ENCODE measurements at regions not wholly inside any gene's neighbourhood (a gene's known extent, or its start where the extent isn't known, plus 50 kb on each side); places are given as distances from the start of the nearest gene placed in this dataset.

- no peaks in the 10 kb centered on the region for H3K4me1 ChIP-seq (ENCODE audit: insufficient read depth, poor library complexity, severe bottlenecking)
- DNase-seq (ENCODE audit: low spot score): no peak
- no peaks in the 10 kb centered on the region for H3K36me3 ChIP-seq (ENCODE audit: low read depth)
- H3K4me3 ChIP-seq (ENCODE audit: severe bottlenecking): no peak overlapping the region
- H3K9me3 ChIP-seq (ENCODE audit: severe bottlenecking): no peaks in the 10 kb centered on the region
- no peaks in the 10 kb centered on the region for H3K27me3 ChIP-seq (ENCODE audit: insufficient read depth, poor library complexity, severe bottlenecking)
- TF ChIP-seq CTCF (IDR thresholded peaks at IDR 0.05; ENCODE audit: poor library complexity, severe bottlenecking): no peak
- no peak overlapping the region for H3K27ac ChIP-seq (ENCODE audit: poor library complexity, severe bottlenecking)
- ATAC-seq (ENCODE audit: low read depth): no peak
Observed at GRCh38 chr5:6112538-6112937, 265.8 kb downstream of the MED10 start.

GRCh38 chr5:6112125-6112524 lies 266.2 kb downstream of the MED10 start:
- H3K27ac ChIP-seq (ENCODE audit: poor library complexity, severe bottlenecking): no peak overlapping the region
- no peak overlapping the region for H3K4me3 ChIP-seq (ENCODE audit: severe bottlenecking)
- H3K27me3 ChIP-seq (ENCODE audit: insufficient read depth, poor library complexity, severe bottlenecking): no peaks in the 10 kb centered on the region
- ATAC-seq (ENCODE audit: low read depth) (no peak), DNase-seq (ENCODE audit: low spot score) (no peak)
- no peaks in the 10 kb centered on the region for H3K36me3 ChIP-seq (ENCODE audit: low read depth)
- no peaks in the 10 kb centered on the region for H3K4me1 ChIP-seq (ENCODE audit: insufficient read depth, poor library complexity, severe bottlenecking)
- H3K9me3 ChIP-seq (ENCODE audit: severe bottlenecking): no peaks in the 10 kb centered on the region
- TF ChIP-seq CTCF (IDR thresholded peaks at IDR 0.05; ENCODE audit: poor library complexity, severe bottlenecking): no peak

DNA sequence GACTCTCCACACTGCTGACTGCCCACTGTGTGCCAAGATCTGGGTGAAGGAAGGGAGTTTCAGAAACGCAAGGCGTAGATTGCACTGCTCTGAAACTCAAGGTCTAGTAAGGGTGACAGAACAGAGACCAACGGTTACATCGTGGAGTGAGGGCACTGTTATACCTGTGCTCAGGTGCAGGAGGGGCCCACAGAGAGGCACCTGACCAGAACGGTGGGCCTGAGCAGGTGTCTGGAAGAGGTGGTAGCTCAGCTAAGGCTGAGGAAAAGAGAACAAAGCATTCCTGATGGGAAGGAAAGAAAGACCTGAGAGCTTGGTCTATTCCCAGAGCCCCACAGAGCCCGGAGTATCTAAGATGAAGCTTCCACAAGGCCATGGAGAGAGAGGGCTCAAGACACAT lies 267.2 kb downstream of the MED10 start:
- TF ChIP-seq CTCF (IDR thresholded peaks at IDR 0.05; ENCODE audit: poor library complexity, severe bottlenecking): no peak
- Histone ChIP-seq H3K4me3 (ENCODE audit: severe bottlenecking) (no peak overlapping the region), H3K27me3 (ENCODE audit: insufficient read depth, poor library complexity, severe bottlenecking) (no peaks in the 10 kb centered on the region), H3K36me3 (ENCODE audit: low read depth) (no peaks in the 10 kb centered on the region), H3K27ac (ENCODE audit: poor library complexity, severe bottlenecking) (no peak overlapping the region), H3K4me1 (ENCODE audit: insufficient read depth, poor library complexity, severe bottlenecking) (no peaks in the 10 kb centered on the region), H3K9me3 (ENCODE audit: severe bottlenecking) (no peaks in the 10 kb centered on the region)
- no peak for DNase-seq (ENCODE audit: low spot score)
- ATAC-seq (ENCODE audit: low read depth): no peak

DNA sequence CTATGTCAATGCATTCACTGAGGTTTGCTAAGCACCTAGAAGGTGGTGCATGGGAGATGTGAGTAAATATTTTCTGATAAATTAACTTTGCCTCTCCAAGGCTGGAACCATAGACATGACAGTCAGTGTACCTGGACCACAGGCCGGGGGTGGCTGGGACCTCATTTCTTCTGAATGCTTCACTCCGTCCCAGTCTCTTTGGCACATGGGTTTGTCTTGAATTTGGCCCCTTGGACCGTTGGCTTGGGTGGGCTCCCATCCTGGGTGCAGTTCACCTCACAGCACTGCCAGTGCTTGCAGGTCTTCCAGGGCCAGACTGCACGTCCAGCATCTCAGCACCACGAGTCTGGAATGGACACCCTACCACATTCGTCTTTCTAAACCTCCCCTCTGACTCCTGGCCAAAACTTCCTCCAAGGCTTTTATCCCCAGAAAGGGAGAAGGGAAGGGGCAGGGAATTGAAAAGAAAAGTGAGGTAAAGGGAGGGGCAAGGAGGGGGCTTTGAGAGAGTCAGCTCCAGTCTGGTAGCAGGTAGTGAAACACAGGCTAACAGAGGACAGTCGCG lies 267.8 kb downstream of the MED10 start:
- no peak for TF ChIP-seq CTCF (IDR thresholded peaks at IDR 0.05; ENCODE audit: poor library complexity, severe bottlenecking)
- no peaks in the 10 kb centered on the region for H3K27me3 ChIP-seq (ENCODE audit: insufficient read depth, poor library complexity, severe bottlenecking)
- H3K27ac ChIP-seq (ENCODE audit: poor library complexity, severe bottlenecking): no peak overlapping the region
- no peak overlapping the region for H3K4me3 ChIP-seq (ENCODE audit: severe bottlenecking)
- no peaks in the 10 kb centered on the region for H3K36me3 ChIP-seq (ENCODE audit: low read depth)
- DNase-seq (ENCODE audit: low spot score): no peak
- no peaks in the 10 kb centered on the region for H3K9me3 ChIP-seq (ENCODE audit: severe bottlenecking)
- ATAC-seq (ENCODE audit: low read depth): no peak
- H3K4me1 ChIP-seq (ENCODE audit: insufficient read depth, poor library complexity, severe bottlenecking): no peaks in the 10 kb centered on the region

DNA sequence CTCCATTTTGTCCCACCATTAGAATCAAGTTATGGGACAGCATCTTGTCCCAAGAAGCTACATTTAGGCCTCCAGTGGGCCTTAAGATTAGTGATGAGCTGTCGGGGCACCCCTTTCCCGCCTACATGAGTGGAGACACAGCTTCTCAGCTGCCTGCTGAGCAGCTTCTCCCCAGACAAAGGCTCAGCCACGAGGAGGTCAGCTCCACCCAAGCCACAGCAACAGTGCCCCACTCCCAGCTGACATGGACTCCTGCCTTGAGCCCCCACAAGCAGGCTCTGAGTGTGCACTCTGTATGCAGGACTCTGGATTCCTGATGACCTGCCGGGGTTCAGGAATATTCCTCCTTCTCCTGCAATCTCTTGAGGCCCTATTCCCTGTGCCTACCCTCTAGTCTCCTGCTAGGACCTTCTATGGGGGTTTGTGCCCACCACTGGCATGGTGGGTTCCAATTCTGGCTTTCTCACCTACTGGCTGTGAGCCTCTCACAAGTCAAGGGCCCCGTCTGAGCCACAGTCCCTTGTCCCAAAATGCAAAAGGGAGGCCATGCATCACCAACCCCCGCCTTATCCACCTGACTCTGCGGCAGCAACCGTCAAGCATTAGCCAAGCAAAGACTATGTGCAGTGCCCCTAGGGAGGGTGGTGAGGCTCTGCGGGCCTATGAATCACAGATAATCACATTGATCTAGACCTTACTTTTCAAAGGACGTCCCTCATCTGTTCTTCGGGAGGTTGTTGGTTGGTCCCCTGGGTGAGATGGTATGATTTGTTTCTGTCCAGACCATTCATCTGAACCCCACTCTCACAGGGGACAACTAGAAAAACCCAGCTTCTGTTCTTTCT lies 269.1 kb downstream of the MED10 start:
- no peak for DNase-seq (ENCODE audit: low spot score)
- ATAC-seq (ENCODE audit: low read depth): no peak
- no peak for TF ChIP-seq CTCF (IDR thresholded peaks at IDR 0.05; ENCODE audit: poor library complexity, severe bottlenecking)
- H3K27me3 ChIP-seq (ENCODE audit: insufficient read depth, poor library complexity, severe bottlenecking): no peaks in the 10 kb centered on the region
- H3K27ac ChIP-seq (ENCODE audit: poor library complexity, severe bottlenecking): no peak overlapping the region
- H3K9me3 ChIP-seq (ENCODE audit: severe bottlenecking): no peaks in the 10 kb centered on the region
- H3K4me3 ChIP-seq (ENCODE audit: severe bottlenecking): no peak overlapping the region
- H3K36me3 ChIP-seq (ENCODE audit: low read depth): no peaks in the 10 kb centered on the region
- no peaks in the 10 kb centered on the region for H3K4me1 ChIP-seq (ENCODE audit: insufficient read depth, poor library complexity, severe bottlenecking)
